ENCODE measurements at regions not wholly inside any gene's neighbourhood (a gene's known extent, or its start where the extent isn't known, plus 50 kb on each side); places are given as distances from the start of the nearest gene placed in this dataset.

GRCh38 chr5:158033076-158033475 is 174.1 kb upstream of the CLINT1 start:
- TF ChIP-seq CTCF (conservative IDR thresholded peaks at IDR 0.05 in 1 of 2, IDR thresholded peaks at IDR 0.05 in 1 of 2; ENCODE audit: low read depth in 1 of 2, low read length in 2 of 2) (no peak), EZH2 (IDR thresholded peaks at IDR 0.05; ENCODE audit: low read length, missing control alignments) (no peak)
